ENCODE measurements at regions not wholly inside any gene's neighbourhood (a gene's known extent, or its start where the extent isn't known, plus 50 kb on each side); places are given as distances from the start of the nearest gene placed in this dataset.

DNA sequence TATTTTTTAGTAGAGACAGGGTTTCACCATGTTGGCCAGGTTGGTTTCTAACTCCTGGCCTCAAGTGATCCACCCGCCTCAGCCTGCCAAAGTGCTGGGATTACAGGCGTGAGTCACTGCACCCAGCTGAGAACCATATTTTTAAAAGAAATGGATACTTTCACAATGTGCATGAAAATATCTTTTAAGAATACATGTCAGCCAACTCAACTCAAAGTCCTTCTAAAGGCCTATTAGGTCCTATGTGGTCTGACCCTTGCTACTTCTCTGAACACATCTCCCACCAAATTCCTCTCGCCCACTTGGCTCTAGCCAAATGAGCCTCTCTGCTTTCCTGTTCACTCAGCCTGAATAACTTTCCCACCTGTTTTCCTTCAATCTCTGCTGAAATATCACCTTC is 119.6 kb downstream of the MTX2 start:
- no peak for DNase-seq (ENCODE audit: low spot score)
- H2AFZ ChIP-seq (ENCODE audit: low read length): no peak overlapping the region
- no peak overlapping the region for H3K4me2 ChIP-seq (ENCODE audit: low read depth, low read length)
- no peaks in the 10 kb centered on the region for H3K36me3 ChIP-seq (replicated peaks in 1 of 2; ENCODE audit: control insufficient read depth in 1 of 2, insufficient read depth in 2 of 2, low read length in 2 of 2)
- 39% methylated on average over 3 of the region's 3 CpGs for WGBS (ENCODE audit: low lambda C conversion rate)
- no peak for TF ChIP-seq ZNF484 (CRISPR knock-in tag; IDR thresholded peaks at IDR 0.05; ENCODE audit: borderline replicate concordance, low read depth)
- no peak for ATAC-seq
- H3K9ac ChIP-seq (ENCODE audit: insufficient read depth, low read depth, low read length): no peak overlapping the region
- no peak overlapping the region for H3K4me3 ChIP-seq (replicated peaks in 1 of 3; ENCODE audit: insufficient read depth in 1 of 3, low read depth in 2 of 3, low read length in 3 of 3)
- peaks cover 4% of the 10 kb centered on the region; the same call in 1 of the 2 replicates for H3K4me1 ChIP-seq (ENCODE audit: insufficient read depth, low read length)
- H3K79me2 ChIP-seq (ENCODE audit: insufficient read depth, low read length): no peaks in the 10 kb centered on the region
- ChIA-PET CTCF (ENCODE audit: low intra/inter-chr PET ratio, low total read pairs) (no interaction called here), POLR2A (no interaction called here)
- no TSS peak for BruUV-seq (replicated peaks)
- intact Hi-C loops (cut with micrococcal nuclease; ENCODE audit: unreplicated experiment): no loop called here
- no peak for FAIRE-seq
- no peaks in the 10 kb centered on the region for H4K20me1 ChIP-seq (ENCODE audit: insufficient read depth, low read length)
- in situ Hi-C loops (cut with HindIII; ENCODE audit: extremely low pct_ligation_motif_present, low pct_unique_long_range_greater_than_20kb): no loop called here
- peaks cover 0 to 7% of the 10 kb centered on the region in 2 experiments; a peak in 1 of 5 replicates for H3K27me3 ChIP-seq (ENCODE audit: control insufficient read depth in 1 of 2, insufficient read depth in 2 of 2, low read length in 2 of 2)
- H3K27ac ChIP-seq (ENCODE audit: extremely low read length, insufficient read depth, low read length): no peak overlapping the region
- no peaks in the 10 kb centered on the region for H3K9me3 ChIP-seq (ENCODE audit: low read length)

DNA sequence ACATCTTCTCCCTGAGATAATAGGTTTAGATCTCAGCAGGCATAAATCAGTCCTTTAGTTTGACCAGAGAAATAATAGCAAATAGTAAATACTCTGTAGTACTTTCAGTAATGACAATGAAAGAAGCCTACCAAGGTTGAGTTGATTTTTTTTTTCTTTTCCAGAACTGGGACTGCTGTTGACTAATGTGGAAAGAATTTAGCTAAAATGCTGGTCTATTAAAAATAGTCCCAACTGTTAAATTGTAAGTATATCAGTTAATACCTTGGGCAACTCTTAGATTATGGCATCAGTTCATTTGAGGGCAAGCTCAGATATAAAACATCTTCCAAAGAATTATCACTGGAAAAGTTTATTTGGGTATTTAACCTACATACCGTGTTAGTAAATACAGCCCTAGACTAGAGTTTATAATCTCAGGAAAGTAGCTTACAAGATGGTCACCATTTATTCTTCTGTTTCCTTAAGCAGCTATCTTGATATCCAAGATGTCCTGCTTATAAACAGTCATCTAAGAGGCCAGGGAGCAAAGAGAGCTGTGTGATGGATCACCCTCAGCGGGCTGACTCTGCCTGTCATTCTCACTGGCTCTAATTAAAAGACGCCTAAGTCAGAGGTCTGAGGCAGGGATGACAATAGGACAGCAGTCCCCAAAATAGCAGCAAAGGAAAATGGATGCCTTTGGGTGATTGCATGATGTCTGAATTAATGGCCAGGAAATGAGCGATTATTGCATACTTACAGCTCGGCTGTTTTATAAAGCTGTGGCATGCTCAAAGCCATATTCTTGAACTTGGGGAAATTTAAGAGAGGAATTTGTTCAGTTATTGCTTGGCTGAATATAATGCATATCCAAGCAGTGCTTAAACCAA is 121.3 kb downstream of the MTX2 start:
- Histone ChIP-seq H3K4me1 (ENCODE audit: insufficient read depth, low read length) (no peaks in the 10 kb centered on the region), H4K20me1 (ENCODE audit: insufficient read depth, low read length) (no peaks in the 10 kb centered on the region), H3K27ac (ENCODE audit: extremely low read length, insufficient read depth, low read length) (no peak overlapping the region), H3K9me3 (ENCODE audit: low read length) (no peaks in the 10 kb centered on the region), H3K36me3 (replicated peaks in 1 of 2; ENCODE audit: control insufficient read depth in 1 of 2, insufficient read depth in 2 of 2, low read length in 2 of 2) (no peaks in the 10 kb centered on the region), H3K9ac (ENCODE audit: insufficient read depth, low read depth, low read length) (no peak overlapping the region), H3K79me2 (ENCODE audit: insufficient read depth, low read length) (no peaks in the 10 kb centered on the region), H3K4me3 (replicated peaks in 1 of 3; ENCODE audit: insufficient read depth in 1 of 3, low read depth in 2 of 3, low read length in 3 of 3) (no peak overlapping the region), H3K27me3 (ENCODE audit: control insufficient read depth in 1 of 2, insufficient read depth in 2 of 2, low read length in 2 of 2) (peaks cover 0 to 7% of the 10 kb centered on the region in 2 experiments; a peak in 1 of 5 replicates), H3K4me2 (ENCODE audit: low read depth, low read length) (no peak overlapping the region), H2AFZ (ENCODE audit: low read length) (no peak overlapping the region)
- POLR2A ChIA-PET: no interaction called here
- 12% methylated on average over 5 of the region's 5 CpGs for WGBS (ENCODE audit: low lambda C conversion rate)
- CTCF ChIA-PET (ENCODE audit: low intra/inter-chr PET ratio, low total read pairs): no interaction called here
- BruUV-seq (replicated peaks): no TSS peak
- intact Hi-C loops (cut with micrococcal nuclease; ENCODE audit: unreplicated experiment): no loop called here
- in situ Hi-C loops (cut with HindIII; ENCODE audit: extremely low pct_ligation_motif_present, low pct_unique_long_range_greater_than_20kb): no loop called here
- FAIRE-seq (no peak), ATAC-seq (no peak), DNase-seq (ENCODE audit: low spot score) (no peak)
- TF ChIP-seq ZBTB42 (CRISPR knock-in tag; IDR thresholded peaks at IDR 0.05): no peak
- TF ChIP-seq KLF11 (CRISPR knock-in tag; IDR thresholded peaks at IDR 0.05): no peak
- no peak for TF ChIP-seq NPAS2 (CRISPR knock-in tag; IDR thresholded peaks at IDR 0.05; ENCODE audit: borderline replicate concordance)
- TF ChIP-seq ZNF766 (CRISPR knock-in tag; IDR thresholded peaks at IDR 0.05; ENCODE audit: borderline replicate concordance): no peak
- TF ChIP-seq ZNF44 (CRISPR knock-in tag; IDR thresholded peaks at IDR 0.05): no peak
- no peak for TF ChIP-seq SAP130 (CRISPR knock-in tag; IDR thresholded peaks at IDR 0.05; ENCODE audit: low read depth)
- TF ChIP-seq ZNF788 (CRISPR knock-in tag; IDR thresholded peaks at IDR 0.05; ENCODE audit: borderline replicate concordance): no peak
- TF ChIP-seq SOX6 (IDR thresholded peaks at IDR 0.05): no peak
- TF ChIP-seq SOX6 (CRISPR knock-in tag; IDR thresholded peaks at IDR 0.05): no peak
- TF ChIP-seq, protein P1, sequence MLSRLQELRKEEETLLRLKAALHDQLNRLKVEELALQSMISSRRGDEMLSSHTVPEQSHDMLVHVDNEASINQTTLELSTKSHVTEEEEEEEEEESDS (CRISPR knock-in tag; IDR thresholded peaks at IDR 0.05; ENCODE audit: borderline replicate concordance): no peak
- no peak for TF ChIP-seq ZFP82 (CRISPR knock-in tag; IDR thresholded peaks at IDR 0.05; ENCODE audit: borderline replicate concordance)
- TF ChIP-seq, protein P2, sequence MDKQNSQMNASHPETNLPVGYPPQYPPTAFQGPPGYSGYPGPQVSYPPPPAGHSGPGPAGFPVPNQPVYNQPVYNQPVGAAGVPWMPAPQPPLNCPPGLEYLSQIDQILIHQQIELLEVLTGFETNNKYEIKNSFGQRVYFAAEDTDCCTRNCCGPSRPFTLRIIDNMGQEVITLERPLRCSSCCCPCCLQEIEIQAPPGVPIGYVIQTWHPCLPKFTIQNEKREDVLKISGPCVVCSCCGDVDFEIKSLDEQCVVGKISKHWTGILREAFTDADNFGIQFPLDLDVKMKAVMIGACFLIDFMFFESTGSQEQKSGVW (CRISPR knock-in tag; IDR thresholded peaks at IDR 0.05; ENCODE audit: borderline replicate concordance): no peak
- TF ChIP-seq, protein P3, sequence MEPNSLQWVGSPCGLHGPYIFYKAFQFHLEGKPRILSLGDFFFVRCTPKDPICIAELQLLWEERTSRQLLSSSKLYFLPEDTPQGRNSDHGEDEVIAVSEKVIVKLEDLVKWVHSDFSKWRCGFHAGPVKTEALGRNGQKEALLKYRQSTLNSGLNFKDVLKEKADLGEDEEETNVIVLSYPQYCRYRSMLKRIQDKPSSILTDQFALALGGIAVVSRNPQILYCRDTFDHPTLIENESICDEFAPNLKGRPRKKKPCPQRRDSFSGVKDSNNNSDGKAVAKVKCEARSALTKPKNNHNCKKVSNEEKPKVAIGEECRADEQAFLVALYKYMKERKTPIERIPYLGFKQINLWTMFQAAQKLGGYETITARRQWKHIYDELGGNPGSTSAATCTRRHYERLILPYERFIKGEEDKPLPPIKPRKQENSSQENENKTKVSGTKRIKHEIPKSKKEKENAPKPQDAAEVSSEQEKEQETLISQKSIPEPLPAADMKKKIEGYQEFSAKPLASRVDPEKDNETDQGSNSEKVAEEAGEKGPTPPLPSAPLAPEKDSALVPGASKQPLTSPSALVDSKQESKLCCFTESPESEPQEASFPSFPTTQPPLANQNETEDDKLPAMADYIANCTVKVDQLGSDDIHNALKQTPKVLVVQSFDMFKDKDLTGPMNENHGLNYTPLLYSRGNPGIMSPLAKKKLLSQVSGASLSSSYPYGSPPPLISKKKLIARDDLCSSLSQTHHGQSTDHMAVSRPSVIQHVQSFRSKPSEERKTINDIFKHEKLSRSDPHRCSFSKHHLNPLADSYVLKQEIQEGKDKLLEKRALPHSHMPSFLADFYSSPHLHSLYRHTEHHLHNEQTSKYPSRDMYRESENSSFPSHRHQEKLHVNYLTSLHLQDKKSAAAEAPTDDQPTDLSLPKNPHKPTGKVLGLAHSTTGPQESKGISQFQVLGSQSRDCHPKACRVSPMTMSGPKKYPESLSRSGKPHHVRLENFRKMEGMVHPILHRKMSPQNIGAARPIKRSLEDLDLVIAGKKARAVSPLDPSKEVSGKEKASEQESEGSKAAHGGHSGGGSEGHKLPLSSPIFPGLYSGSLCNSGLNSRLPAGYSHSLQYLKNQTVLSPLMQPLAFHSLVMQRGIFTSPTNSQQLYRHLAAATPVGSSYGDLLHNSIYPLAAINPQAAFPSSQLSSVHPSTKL (CRISPR knock-in tag; IDR thresholded peaks at IDR 0.05): no peak

Data from HepG2 (cell line).